ENCODE measurements at regions not wholly inside any gene's neighbourhood (a gene's known extent, or its start where the extent isn't known, plus 50 kb on each side); places are given as distances from the start of the nearest gene placed in this dataset.
A peak's percentile ranks its signal among the peaks of the same experiment; 100 is the strongest.
"Not testable (repeated sequence)": the region's sequence is repeated elsewhere in the genome, so short reads cannot be mapped to it uniquely, and the experiment has no call there.

GRCh38 chr3:170804078-170804477, 65.9 kb downstream of the RPL22L1 start:
- DNase-seq = no peak
- no peak for ATAC-seq
- intact Hi-C loops (cut with DNase I) = no loop called here
- Histone ChIP-seq H3K4me1 (no peaks in the 10 kb centered on the region), H3K4me3 (no peak overlapping the region), H3K27ac (no peak overlapping the region), H3K27me3 (no peaks in the 10 kb centered on the region), H3K9me3 (no peaks in the 10 kb centered on the region), H3K36me3 (no peaks in the 10 kb centered on the region)
- FAIRE-seq = no peak
- no peak for TF ChIP-seq CTCF (IDR thresholded peaks at IDR 0.05)

DNA sequence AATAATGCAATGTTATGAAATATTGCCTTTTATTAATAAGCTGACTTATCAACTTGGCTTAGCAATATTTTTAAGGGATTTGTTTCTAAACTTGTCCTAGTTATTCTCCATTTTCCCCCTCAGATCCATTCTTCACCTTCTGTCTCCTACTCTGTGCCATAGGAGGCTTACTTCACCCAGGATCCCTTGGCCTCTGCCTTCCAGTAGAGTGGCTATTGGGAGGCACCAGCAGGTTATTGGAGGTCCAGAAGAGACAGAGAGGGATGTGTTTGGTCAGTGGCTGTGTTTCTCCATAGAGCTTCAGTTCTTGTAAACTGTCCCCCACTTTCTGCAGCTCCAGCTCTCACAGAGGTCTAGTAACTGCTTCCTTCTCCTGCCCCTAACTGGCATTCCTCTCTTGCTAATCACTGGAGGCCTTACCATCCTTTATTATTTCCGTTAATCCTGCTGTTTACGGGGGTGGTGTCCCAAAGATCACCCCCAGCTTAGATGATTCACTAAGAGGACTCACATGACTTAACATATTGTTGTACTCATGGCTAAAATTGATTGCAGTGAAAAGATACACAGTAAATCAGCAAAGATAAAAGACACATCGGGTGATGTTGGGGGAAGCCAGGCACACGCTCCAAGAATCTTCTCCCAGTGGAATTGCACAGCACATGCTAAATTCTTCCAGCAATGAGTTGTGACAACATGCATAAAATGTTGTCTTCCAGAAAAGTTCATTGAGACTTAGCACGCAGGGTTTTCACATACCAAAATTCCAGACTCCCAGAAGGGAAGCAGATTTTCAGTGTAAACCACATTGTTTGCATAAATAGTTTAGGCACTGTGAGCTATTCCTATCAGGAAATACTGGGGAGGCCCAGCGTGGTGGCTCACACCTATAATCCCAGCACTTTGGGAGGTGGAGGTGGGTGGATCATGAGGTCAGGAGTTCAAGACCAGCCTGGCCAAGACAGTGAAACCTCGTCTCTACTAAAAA, 67.5 kb downstream of the RPL22L1 start:
- Histone ChIP-seq H3K27ac (no peak overlapping the region), H3K4me3 (no peak overlapping the region), H3K27me3 (no peaks in the 10 kb centered on the region), H3K36me3 (no peaks in the 10 kb centered on the region), H3K4me1 (no peaks in the 10 kb centered on the region), H3K9me3 (no peaks in the 10 kb centered on the region)
- ATAC-seq = peak in 3 of 4 donors; percentile 14 to 36 (median 14)
- 79 to 81% methylated on average over 7 of the region's 7 CpGs for WGBS, 2 donors
- TF ChIP-seq CTCF (IDR thresholded peaks at IDR 0.05) = no peak
- intact Hi-C loops (cut with DNase I) = no loop called here
- no peak for DNase-seq
- no peak for FAIRE-seq

DNA sequence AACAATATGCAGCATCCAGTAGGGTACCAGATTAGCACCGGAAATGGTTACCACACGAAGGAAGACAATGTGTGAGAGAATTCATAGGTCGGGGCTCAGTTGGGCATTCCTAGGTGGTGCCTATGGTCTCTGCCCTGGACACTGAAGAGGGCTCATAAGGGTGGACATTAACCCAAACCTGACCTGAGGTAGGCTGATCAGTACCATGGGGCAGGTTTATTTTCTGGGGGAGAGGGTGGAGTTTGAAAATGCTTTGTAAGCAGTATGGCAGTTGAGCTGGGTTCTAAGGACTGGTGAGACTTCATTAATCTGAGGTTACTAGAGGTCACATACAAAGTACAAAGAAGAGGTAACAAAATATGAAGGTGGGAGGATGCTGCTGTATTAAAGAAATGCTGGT, 68.4 kb downstream of the RPL22L1 start:
- Histone ChIP-seq H3K27me3 (no peaks in the 10 kb centered on the region), H3K36me3 (no peaks in the 10 kb centered on the region), H3K4me1 (no peaks in the 10 kb centered on the region), H3K27ac (no peak overlapping the region), H3K4me3 (no peak overlapping the region), H3K9me3 (no peaks in the 10 kb centered on the region)
- no peak for TF ChIP-seq CTCF (IDR thresholded peaks at IDR 0.05)
- no peak for DNase-seq
- intact Hi-C loops (cut with DNase I) = no loop called here
- ATAC-seq = no peak
- FAIRE-seq = no peak
- WGBS, 2 donors = 76 to 83% methylated on average over 3 of the region's 3 CpGs

DNA sequence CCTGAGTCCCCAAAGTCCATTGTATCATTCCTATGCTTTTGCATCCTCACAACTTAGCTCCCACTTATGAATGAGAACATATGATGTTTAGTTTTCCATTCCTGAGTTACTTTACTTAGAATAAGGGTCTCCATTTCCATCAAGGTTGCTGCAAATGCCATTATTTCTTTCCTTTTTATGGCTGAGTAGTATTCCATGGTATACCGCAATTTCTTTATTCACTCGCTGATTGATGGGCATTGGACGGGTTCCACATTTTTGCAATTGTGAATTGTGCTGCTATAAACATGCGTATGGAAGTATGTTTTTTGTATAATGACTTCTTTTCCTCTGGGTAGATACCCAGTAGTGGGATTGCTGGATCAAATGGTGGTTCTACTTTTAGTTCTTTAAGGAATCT, 69.7 kb downstream of the RPL22L1 start:
- H3K4me3 ChIP-seq; H3K36me3 ChIP-seq; ATAC-seq; H3K27ac ChIP-seq; H3K4me1 ChIP-seq; DNase-seq; H3K27me3 ChIP-seq; intact Hi-C loops (cut with DNase I); FAIRE-seq; H3K9me3 ChIP-seq: not testable (repeated sequence)
- WGBS, 2 donors = 91 to 93% methylated on average over 4 of the region's 4 CpGs

DNA sequence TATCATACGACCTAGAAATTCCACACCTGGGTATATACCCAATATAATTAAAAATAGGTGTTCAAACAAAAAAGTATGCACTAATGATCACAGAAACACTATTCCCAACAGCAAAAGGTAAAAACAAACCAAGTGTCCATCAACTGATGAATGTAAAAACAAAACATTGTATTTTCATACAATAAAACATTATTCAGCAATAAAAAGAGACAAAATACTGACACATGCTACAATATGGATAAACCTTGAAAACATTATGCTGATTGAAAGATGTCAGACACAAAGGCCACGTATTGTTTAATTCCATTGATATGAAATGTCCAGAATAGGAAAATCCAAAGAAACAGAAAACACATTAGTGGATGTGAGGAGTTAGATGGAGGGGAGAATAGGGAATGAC, 71.0 kb downstream of the RPL22L1 start:
- no peak for TF ChIP-seq CTCF (IDR thresholded peaks at IDR 0.05)
- no peak for ATAC-seq
- no peak for DNase-seq
- H3K27ac ChIP-seq = no peak overlapping the region
- intact Hi-C loops (cut with DNase I) = no loop called here
- H3K4me3 ChIP-seq = no peak overlapping the region
- H3K9me3 ChIP-seq = no peaks in the 10 kb centered on the region
- WGBS, 2 donors = 56 to 57% methylated on average over 2 of the region's 2 CpGs
- no peaks in the 10 kb centered on the region for H3K4me1 ChIP-seq
- no peaks in the 10 kb centered on the region for H3K27me3 ChIP-seq
- no peaks in the 10 kb centered on the region for H3K36me3 ChIP-seq
- no peak for FAIRE-seq
